ENCODE measurements at regions not wholly inside any gene's neighbourhood (a gene's known extent, or its start where the extent isn't known, plus 50 kb on each side); places are given as distances from the start of the nearest gene placed in this dataset.
"Not testable (repeated sequence)": the region's sequence is repeated elsewhere in the genome, so short reads cannot be mapped to it uniquely, and the experiment has no call there.

DNA sequence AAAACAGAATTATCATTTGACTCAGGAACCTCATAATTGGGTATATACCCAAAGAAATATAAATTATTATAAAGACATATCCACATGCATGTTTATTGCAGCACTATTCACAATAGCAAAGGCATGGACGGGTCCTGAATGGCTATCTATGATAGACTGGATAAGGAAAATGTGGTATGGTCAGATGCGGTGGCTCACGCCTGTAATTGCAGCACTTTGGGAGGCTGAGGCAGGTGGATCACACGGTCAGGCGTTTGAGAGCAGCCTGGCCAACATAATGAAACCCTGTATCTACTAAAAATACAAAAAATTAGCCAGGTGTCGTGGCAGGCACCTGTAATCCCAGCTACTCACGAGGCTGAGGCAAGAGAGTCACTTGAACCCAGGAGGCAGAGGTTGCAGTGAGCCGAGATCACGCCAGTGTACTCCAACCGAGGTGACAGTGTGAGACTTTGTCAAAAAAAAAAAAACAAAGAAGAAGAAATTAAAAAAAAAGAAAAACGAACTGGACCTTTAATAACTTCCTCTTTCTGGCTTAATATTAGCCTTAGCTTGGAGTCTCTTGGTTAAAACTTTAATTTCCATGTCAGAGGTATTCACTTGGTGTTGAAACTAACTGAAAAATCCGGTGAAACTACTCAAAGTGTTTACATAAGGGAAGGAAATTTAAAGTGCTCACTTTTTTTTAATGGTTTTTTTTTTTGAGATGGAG lies 104.4 kb downstream of the ZNF486 start:
- Mint-ChIP-seq H3K27ac (no peak overlapping the region), H3K4me1 (ENCODE audit: low read depth) (no peaks in the 10 kb centered on the region), H3K27me3 (no peaks in the 10 kb centered on the region), H3K4me3 (no peak overlapping the region), H3K9me3 (no peaks in the 10 kb centered on the region), H3K36me3 (ENCODE audit: low read depth) (no peaks in the 10 kb centered on the region)
- intact Hi-C loops (cut with micrococcal nuclease) = no loop called here
- TF ChIP-seq, protein P1, sequence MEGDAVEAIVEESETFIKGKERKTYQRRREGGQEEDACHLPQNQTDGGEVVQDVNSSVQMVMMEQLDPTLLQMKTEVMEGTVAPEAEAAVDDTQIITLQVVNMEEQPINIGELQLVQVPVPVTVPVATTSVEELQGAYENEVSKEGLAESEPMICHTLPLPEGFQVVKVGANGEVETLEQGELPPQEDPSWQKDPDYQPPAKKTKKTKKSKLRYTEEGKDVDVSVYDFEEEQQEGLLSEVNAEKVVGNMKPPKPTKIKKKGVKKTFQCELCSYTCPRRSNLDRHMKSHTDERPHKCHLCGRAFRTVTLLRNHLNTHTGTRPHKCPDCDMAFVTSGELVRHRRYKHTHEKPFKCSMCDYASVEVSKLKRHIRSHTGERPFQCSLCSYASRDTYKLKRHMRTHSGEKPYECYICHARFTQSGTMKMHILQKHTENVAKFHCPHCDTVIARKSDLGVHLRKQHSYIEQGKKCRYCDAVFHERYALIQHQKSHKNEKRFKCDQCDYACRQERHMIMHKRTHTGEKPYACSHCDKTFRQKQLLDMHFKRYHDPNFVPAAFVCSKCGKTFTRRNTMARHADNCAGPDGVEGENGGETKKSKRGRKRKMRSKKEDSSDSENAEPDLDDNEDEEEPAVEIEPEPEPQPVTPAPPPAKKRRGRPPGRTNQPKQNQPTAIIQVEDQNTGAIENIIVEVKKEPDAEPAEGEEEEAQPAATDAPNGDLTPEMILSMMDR (IDR thresholded peaks at IDR 0.05) = no peak
- DNase-seq (no peak), ATAC-seq (no peak)
- ChIA-PET CTCF (no interaction called here), POLR2A (no interaction called here)

DNA sequence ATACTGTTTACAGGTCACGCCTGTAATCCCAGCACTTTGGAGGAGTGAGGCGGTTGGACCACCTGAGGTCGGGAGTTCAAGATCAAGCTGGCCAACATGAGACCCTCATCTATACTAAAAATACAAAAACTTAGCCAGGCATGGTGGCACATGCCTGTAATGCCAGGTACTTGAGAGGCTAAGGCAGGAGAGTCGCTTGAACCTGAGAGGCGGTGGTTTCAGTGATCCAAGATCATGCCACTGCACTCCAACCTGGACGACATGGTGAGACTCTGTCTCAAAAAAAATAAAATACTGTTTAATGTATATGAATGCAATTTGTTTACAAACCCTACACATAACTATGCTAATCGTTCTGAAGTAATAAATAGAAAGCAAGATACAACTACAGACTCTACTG lies 102.4 kb downstream of the ZNF486 start:
- Mint-ChIP-seq H3K4me1 (ENCODE audit: low read depth) (no peaks in the 10 kb centered on the region), H3K4me3 (no peak overlapping the region), H3K9me3 (no peaks in the 10 kb centered on the region), H3K27me3 (no peaks in the 10 kb centered on the region), H3K36me3 (ENCODE audit: low read depth) (no peaks in the 10 kb centered on the region), H3K27ac (no peak overlapping the region)
- TF ChIP-seq, protein P1 (IDR thresholded peaks at IDR 0.05) = no peak
- ATAC-seq (no peak), DNase-seq (no peak)
- ChIA-PET POLR2A (no interaction called here), CTCF (no interaction called here)
- intact Hi-C loops (cut with micrococcal nuclease) = no loop called here

DNA sequence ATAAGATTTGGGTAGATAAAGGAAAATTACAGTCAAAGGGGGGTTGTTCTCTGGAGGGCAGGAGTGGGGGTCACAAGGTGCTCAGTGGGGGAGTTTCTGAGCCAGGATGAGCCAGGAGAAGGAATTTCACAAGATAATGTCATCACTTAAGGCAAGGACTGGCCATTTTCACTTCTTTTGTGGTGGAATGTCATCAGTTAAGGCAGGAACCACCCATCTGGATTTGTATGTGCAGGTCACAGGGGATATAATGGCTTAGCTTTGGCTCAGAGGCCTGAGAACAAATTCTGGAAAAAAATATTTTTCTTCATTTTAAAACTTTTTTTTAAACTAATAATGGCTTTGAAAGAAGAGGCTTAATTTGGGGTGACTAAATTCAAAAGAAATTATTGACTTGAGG lies 94.5 kb downstream of the ZNF486 start:
- H3K27me3 Mint-ChIP-seq = peaks cover 11% of the 10 kb centered on the region
- H3K4me3 Mint-ChIP-seq; CTCF ChIA-PET; H3K4me1 Mint-ChIP-seq (ENCODE audit: low read depth); POLR2A ChIA-PET; DNase-seq; H3K9me3 Mint-ChIP-seq; intact Hi-C loops (cut with micrococcal nuclease); ATAC-seq; H3K27ac Mint-ChIP-seq; H3K36me3 Mint-ChIP-seq (ENCODE audit: low read depth): not testable (repeated sequence)

DNA sequence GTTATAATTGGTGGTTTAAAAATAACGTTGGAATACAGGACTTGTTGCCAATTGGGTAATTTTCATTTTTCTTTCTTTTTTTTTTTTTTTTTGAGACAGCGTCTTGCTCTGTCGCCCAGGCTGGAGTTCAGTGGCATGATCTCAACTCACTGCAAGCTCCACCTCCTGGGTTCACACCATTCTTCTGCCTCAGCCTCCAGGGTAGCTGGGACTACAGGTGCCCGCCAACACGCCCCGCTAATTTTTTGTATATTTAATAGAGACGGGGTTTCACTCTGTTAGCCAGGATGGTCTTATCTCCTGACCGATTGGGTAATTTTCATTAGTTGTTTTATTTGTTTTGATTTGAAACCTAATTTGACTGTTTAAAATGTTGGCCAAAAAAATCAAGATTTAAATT lies 93.7 kb downstream of the ZNF486 start:
- DNase-seq; H3K9me3 Mint-ChIP-seq; H3K4me1 Mint-ChIP-seq (ENCODE audit: low read depth); H3K4me3 Mint-ChIP-seq; ATAC-seq; intact Hi-C loops (cut with micrococcal nuclease); H3K27ac Mint-ChIP-seq; CTCF ChIA-PET; H3K36me3 Mint-ChIP-seq (ENCODE audit: low read depth); POLR2A ChIA-PET: not testable (repeated sequence)
- H3K27me3 Mint-ChIP-seq = peaks cover 11% of the 10 kb centered on the region

DNA sequence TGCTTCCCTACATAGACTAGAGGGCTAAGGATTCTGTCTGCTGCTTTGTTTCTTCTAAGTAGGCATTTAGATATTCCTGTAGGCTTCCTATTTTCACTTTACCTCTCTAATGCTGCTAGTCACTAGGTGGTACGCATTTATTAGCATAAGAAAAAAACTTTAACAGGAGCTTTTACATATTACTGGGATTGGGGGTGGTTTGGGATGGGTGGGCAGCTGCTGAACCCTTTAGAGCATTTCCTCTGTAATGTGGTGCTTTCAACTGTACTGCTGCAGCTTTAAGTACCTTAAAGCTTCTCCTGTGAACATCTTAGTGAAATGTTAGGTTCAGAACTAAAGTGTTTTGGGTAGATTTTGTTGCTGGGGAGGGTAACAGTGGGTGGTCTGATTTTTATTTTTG lies 92.6 kb downstream of the ZNF486 start:
- Mint-ChIP-seq H3K4me1 (ENCODE audit: low read depth) (no peaks in the 10 kb centered on the region), H3K27me3 (peaks cover 11% of the 10 kb centered on the region), H3K27ac (no peak overlapping the region), H3K4me3 (no peak overlapping the region), H3K36me3 (ENCODE audit: low read depth) (no peaks in the 10 kb centered on the region), H3K9me3 (no peaks in the 10 kb centered on the region)
- DNase-seq (no peak), ATAC-seq (no peak)
- ChIA-PET POLR2A (no interaction called here), CTCF (no interaction called here)
- TF ChIP-seq, protein P1 (IDR thresholded peaks at IDR 0.05) = no peak
- intact Hi-C loops (cut with micrococcal nuclease) = no loop called here

DNA sequence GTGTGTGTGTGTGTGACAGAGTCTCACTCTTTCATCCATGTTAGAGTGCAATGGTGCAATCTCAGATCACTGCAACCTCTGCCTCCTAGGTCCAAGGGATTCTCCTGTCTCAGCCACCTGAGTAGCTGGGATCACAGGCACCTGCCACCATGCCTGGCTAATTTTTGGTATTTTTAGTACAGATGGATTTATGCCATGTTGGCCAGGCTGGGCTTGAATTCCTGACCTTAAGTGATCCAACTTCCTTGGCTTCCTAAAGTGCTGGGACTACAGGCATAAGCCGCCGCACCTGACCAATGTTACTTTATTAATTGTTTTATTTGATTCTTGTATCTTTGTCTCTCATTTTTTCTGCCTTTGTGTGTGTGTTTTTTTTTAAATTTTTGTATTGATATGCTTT lies 89.6 kb downstream of the ZNF486 start:
- Mint-ChIP-seq H3K4me1 (ENCODE audit: low read depth) (no peaks in the 10 kb centered on the region), H3K4me3 (no peak overlapping the region), H3K9me3 (no peaks in the 10 kb centered on the region), H3K36me3 (ENCODE audit: low read depth) (no peaks in the 10 kb centered on the region), H3K27ac (no peak overlapping the region), H3K27me3 (peaks cover 9% of the 10 kb centered on the region)
- ATAC-seq (no peak), DNase-seq (no peak)
- ChIA-PET CTCF (no interaction called here), POLR2A (no interaction called here)
- TF ChIP-seq, protein P1 (IDR thresholded peaks at IDR 0.05) = no peak
- intact Hi-C loops (cut with micrococcal nuclease) = no loop called here
